ENCODE measurements at regions not wholly inside any gene's neighbourhood (a gene's known extent, or its start where the extent isn't known, plus 50 kb on each side); places are given as distances from the start of the nearest gene placed in this dataset.

GRCh38 chr2:187719510-187719909, 165.3 kb upstream of the TFPI start:
- no peak overlapping the region for H2AFZ ChIP-seq (ENCODE audit: insufficient read depth, low read depth, low read length, poor library complexity, severe bottlenecking)
- WGBS (ENCODE audit: insufficient coverage), result 94% methylated on average over 2 of the region's 2 CpGs
- H3K4me3 Mint-ChIP-seq, result no peak overlapping the region
- no peaks in the 10 kb centered on the region for H3K4me1 Mint-ChIP-seq
- no peak for TF ChIP-seq CTCF (IDR thresholded peaks at IDR 0.05)
- no peaks in the 10 kb centered on the region for H3K36me3 Mint-ChIP-seq
- H3K79me2 ChIP-seq (ENCODE audit: insufficient read depth, low read length), result no peaks in the 10 kb centered on the region
- H3K4me2 ChIP-seq (replicated peaks; ENCODE audit: extremely low read depth, low read length, poor library complexity, severe bottlenecking), result no peak overlapping the region
- no peak overlapping the region for H3K9ac ChIP-seq (ENCODE audit: insufficient read depth, low read length, poor library complexity, severe bottlenecking)
- peaks cover 0 to 9% (median 2%) of the 10 kb centered on the region in 7 donors for H3K9me3 Mint-ChIP-seq
- no peak overlapping the region for H3K4me3 ChIP-seq (replicated peaks in 1 of 3; ENCODE audit: low read depth in 2 of 3, low read length in 3 of 3)
- no peaks in the 10 kb centered on the region for H3K4me1 ChIP-seq (ENCODE audit: control insufficient read depth in 1 of 2, insufficient read depth in 2 of 2, low read length in 2 of 2)
- H4K20me1 ChIP-seq (ENCODE audit: insufficient read depth, low read length), result no peaks in the 10 kb centered on the region
- H3K27me3 ChIP-seq (ENCODE audit: control insufficient read depth in 2 of 2, insufficient read depth in 2 of 2, low read length in 2 of 2), result no peaks in the 10 kb centered on the region
- H3K27ac Mint-ChIP-seq, result no peak overlapping the region
- no peaks in the 10 kb centered on the region for H3K9me3 ChIP-seq (replicated peaks in 1 of 2; ENCODE audit: control insufficient read depth in 1 of 2, insufficient read depth in 1 of 2, low read length in 2 of 2)
- H3K27me3 Mint-ChIP-seq (ENCODE audit: low read depth in 3 of 3), result no peaks in the 10 kb centered on the region
- H3K36me3 ChIP-seq (replicated peaks in 1 of 2; ENCODE audit: control insufficient read depth in 1 of 2, insufficient read depth in 2 of 2, low read length in 2 of 2), result no peaks in the 10 kb centered on the region
- no peak for DNase-seq
- H3K27ac ChIP-seq (ENCODE audit: low read depth in 1 of 2, low read length in 2 of 2), result no peak overlapping the region
- intact Hi-C loops (cut with micrococcal nuclease), result no loop called here

GRCh38 chr2:187748958-187749357, 194.7 kb upstream of the TFPI start:
- Mint-ChIP-seq H3K36me3 (no peaks in the 10 kb centered on the region), H3K27me3 (ENCODE audit: low read depth in 3 of 3) (no peaks in the 10 kb centered on the region), H3K9me3 (peaks cover 0 to 5% (median 0%) of the 10 kb centered on the region in 7 donors), H3K4me1 (no peaks in the 10 kb centered on the region), H3K27ac (no peak overlapping the region), H3K4me3 (no peak overlapping the region)
- Histone ChIP-seq H4K20me1 (ENCODE audit: insufficient read depth, low read length) (no peaks in the 10 kb centered on the region), H3K27me3 (ENCODE audit: control insufficient read depth in 2 of 2, insufficient read depth in 2 of 2, low read length in 2 of 2) (no peaks in the 10 kb centered on the region), H3K36me3 (replicated peaks in 1 of 2; ENCODE audit: control insufficient read depth in 1 of 2, insufficient read depth in 2 of 2, low read length in 2 of 2) (no peaks in the 10 kb centered on the region), H2AFZ (ENCODE audit: insufficient read depth, low read depth, low read length, poor library complexity, severe bottlenecking) (no peak overlapping the region), H3K9ac (ENCODE audit: insufficient read depth, low read length, poor library complexity, severe bottlenecking) (no peak overlapping the region), H3K4me1 (ENCODE audit: control insufficient read depth in 1 of 2, insufficient read depth in 2 of 2, low read length in 2 of 2) (no peaks in the 10 kb centered on the region), H3K79me2 (ENCODE audit: insufficient read depth, low read length) (no peaks in the 10 kb centered on the region), H3K4me3 (replicated peaks in 1 of 3; ENCODE audit: low read depth in 2 of 3, low read length in 3 of 3) (no peak overlapping the region), H3K27ac (ENCODE audit: low read depth in 1 of 2, low read length in 2 of 2) (no peak overlapping the region), H3K4me2 (replicated peaks; ENCODE audit: extremely low read depth, low read length, poor library complexity, severe bottlenecking) (no peak overlapping the region), H3K9me3 (replicated peaks in 1 of 2; ENCODE audit: control insufficient read depth in 1 of 2, insufficient read depth in 1 of 2, low read length in 2 of 2) (peaks cover 0 to 4% of the 10 kb centered on the region in 2 donors)
- intact Hi-C loops (cut with micrococcal nuclease), result no loop called here
- 86% methylated on average over 4 of the region's 4 CpGs for WGBS (ENCODE audit: insufficient coverage)
- no peak for DNase-seq
- no peak for TF ChIP-seq CTCF (IDR thresholded peaks at IDR 0.05)

Measured in CD14-positive monocyte (primary cell).